DND-41 (cell line): ENCODE measurements at regions not wholly inside any gene's neighbourhood (a gene's known extent, or its start where the extent isn't known, plus 50 kb on each side); places are given as distances from the start of the nearest gene placed in this dataset.
A peak's percentile ranks its signal among the peaks of the same experiment; 100 is the strongest.

Experiments used
- ATAC-seq: fragments of 200-7000 bp; cut with Tn5 transposase; 3 replicates; pipeline ENCODE4 v1.9.1; 2021; ENCODE audit warnings: low read depth; ENCODE audit not compliant: insufficient read depth
- DNase-seq: peaks from one replicate; pipeline ENCODE4 v3.0.0-alpha.2; 2020
- H2AFZ ChIP-seq: 2 replicates; pipeline ENCODE4 v1.6.0; 2012; ENCODE audit warnings: low read depth, low read length
- H3K27ac ChIP-seq: 2 replicates; pipeline ENCODE4 v1.5.1; 2012; ENCODE audit warnings: low read length, inconsistent platforms
- H3K27me3 ChIP-seq: fragments of 200-600 bp; sonication (generic); 2 replicates; pipeline ENCODE4 v1.6.0; 2012; ENCODE audit warnings: low read length, mild to moderate bottlenecking, inconsistent platforms; ENCODE audit not compliant: insufficient read depth, poor library complexity
- H3K36me3 ChIP-seq: 2 replicates; pipeline ENCODE4 v1.5.1; 2012; ENCODE audit warnings: low read length, inconsistent platforms; ENCODE audit not compliant: insufficient read depth
- H3K4me1 ChIP-seq: 2 replicates; pipeline ENCODE4 v1.5.1; 2012; ENCODE audit warnings: mild to moderate bottlenecking, low read length; ENCODE audit not compliant: insufficient read depth
- H3K4me2 ChIP-seq: 2 replicates; pipeline ENCODE4 v1.6.0; 2012; ENCODE audit warnings: mild to moderate bottlenecking, moderate library complexity, low read length, inconsistent platforms; ENCODE audit not compliant: insufficient read depth
- H3K4me3 ChIP-seq, 2 experiments: fragments of 200-600 bp in 1 of 2; shearing (Covaris generic) in 1 of 2; 2 replicates each; pipeline ENCODE4 v1.5.1; 2012 to 2016; ENCODE audit warnings: inconsistent platforms in 2 of 2, low read length in 2 of 2, mild to moderate bottlenecking in 2 of 2, low read depth in 1 of 2, moderate library complexity in 1 of 2
- H3K79me2 ChIP-seq: 2 replicates; pipeline ENCODE4 v1.6.0; 2012; ENCODE audit warnings: low read length, inconsistent platforms; ENCODE audit not compliant: insufficient read depth
- H3K9ac ChIP-seq: 2 replicates; pipeline ENCODE4 v1.6.0; 2012; ENCODE audit warnings: low read depth, mild to moderate bottlenecking, inconsistent platforms, low read length, moderate library complexity
- H3K9me3 ChIP-seq: 2 replicates; pipeline ENCODE4 v1.5.1; 2012; ENCODE audit warnings: low read length, moderate library complexity, mild to moderate bottlenecking, inconsistent platforms; ENCODE audit not compliant: insufficient read depth, severe bottlenecking
- H4K20me1 ChIP-seq: 2 replicates; pipeline ENCODE4 v1.6.0; 2012; ENCODE audit warnings: low read length; ENCODE audit not compliant: insufficient read depth
- CTCF ChIP-seq: IDR thresholded peaks from 2 replicates; pipeline ENCODE4 v1.5.1; 2012; ENCODE audit warnings: borderline replicate concordance, low read length, moderate library complexity, mild to moderate bottlenecking; ENCODE audit not compliant: poor library complexity, severe bottlenecking; ENCODE audit errors: extremely low read depth
- EZH2 ChIP-seq: IDR thresholded peaks from 3 replicates; pipeline ENCODE4 v1.6.1; 2012; ENCODE audit warnings: borderline replicate concordance, low read depth, mild to moderate bottlenecking, moderate library complexity, low read length, inconsistent platforms; ENCODE audit not compliant: severe bottlenecking

GRCh38 chr11:116073854-116074837 lies 569.9 kb upstream of the CADM1 start:
- no peak for ATAC-seq
- no peak for TF ChIP-seq CTCF
- TF ChIP-seq EZH2, result no peak
- no peak overlapping the region for H3K27ac ChIP-seq

DNA sequence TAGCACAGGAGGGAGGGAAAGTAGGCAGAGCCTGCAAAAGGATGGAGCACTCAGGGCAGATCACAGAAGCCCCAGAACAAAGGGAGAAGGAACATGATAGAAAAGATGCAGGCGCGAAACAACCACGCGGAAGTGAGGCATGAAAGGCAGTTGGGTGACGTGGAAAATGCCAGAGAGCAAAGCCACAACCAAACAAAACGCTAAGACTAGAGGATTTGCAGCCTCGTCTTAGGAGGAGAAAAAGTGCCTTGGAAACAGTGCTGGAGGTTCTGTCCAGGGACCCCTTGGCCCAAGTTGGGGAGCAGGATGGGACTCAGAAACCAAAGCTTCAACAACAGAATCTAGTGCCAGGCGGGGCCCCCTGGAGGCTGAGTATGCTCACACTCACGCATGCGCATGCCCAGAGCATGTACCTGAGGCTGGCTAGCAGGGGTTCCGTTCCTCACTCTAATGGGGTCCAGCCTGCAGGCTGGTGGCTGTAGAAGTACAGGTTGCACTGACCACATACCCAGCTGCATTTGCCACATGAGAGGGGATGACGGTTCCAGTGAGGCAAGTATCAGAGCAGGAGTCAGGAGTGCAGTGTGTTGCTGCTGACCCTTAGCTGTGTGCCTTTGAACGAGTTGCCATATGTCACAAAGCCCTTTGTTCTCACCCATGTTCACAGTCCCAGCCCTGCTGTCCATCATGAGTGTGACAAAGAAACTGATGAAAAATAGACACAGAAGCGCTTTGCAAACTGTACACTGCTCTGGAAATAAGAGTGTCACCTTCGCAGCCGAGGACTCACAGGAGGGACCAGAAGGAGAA lies 568.6 kb upstream of the CADM1 start:
- no peaks in the 10 kb centered on the region for H3K4me1 ChIP-seq
- H2AFZ ChIP-seq, result no peak overlapping the region
- TF ChIP-seq EZH2 (no peak), CTCF (peak; percentile 38)
- ATAC-seq, result no peak
- no peaks in the 10 kb centered on the region for H3K36me3 ChIP-seq
- H3K9ac ChIP-seq, result no peak overlapping the region
- peak; percentile 5 for DNase-seq
- peaks cover 3% of the 10 kb centered on the region for H3K27me3 ChIP-seq
- no peaks in the 10 kb centered on the region for H3K9me3 ChIP-seq
- no peak overlapping the region for H3K4me2 ChIP-seq
- no peaks in the 10 kb centered on the region for H4K20me1 ChIP-seq
- H3K27ac ChIP-seq, result no peak overlapping the region
- H3K79me2 ChIP-seq, result no peaks in the 10 kb centered on the region
- no peak overlapping the region for H3K4me3 ChIP-seq

More at GRCh38 chr11:116073854-116074837, 569.9 kb upstream of the CADM1 start:
- no peaks in the 10 kb centered on the region for H3K36me3 ChIP-seq
- no peaks in the 10 kb centered on the region for H4K20me1 ChIP-seq
- no peak overlapping the region for H3K4me2 ChIP-seq
- no peaks in the 10 kb centered on the region for H3K79me2 ChIP-seq
- no peak overlapping the region for H3K4me3 ChIP-seq
- H3K9me3 ChIP-seq, result no peaks in the 10 kb centered on the region
- H3K9ac ChIP-seq, result no peak overlapping the region
- DNase-seq, result no peak
- no peaks in the 10 kb centered on the region for H3K4me1 ChIP-seq
- no peak overlapping the region for H2AFZ ChIP-seq
- H3K27me3 ChIP-seq, result peaks cover 3% of the 10 kb centered on the region

DNA sequence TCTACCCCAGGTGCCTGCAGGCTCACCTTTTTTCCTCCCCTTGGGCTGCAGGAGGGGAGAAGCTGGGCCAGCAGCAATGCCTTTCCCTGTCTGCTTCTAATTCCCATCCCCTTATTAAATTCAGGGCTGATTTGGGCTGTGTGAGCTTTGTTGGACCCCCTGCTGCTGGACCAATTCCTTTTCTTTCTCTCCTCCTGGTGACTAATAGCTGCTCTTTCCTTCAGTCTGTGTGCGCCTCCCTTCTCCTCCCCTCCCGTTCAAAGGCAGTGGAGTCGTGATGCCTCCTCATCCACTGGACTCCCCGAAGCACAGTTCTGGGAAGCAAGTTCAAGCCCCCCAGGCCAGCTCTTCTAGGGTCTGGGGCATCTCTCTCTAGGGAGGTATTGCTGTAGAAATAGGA lies 567.9 kb upstream of the CADM1 start:
- ATAC-seq, result no peak
- TF ChIP-seq EZH2 (no peak), CTCF (no peak)
- DNase-seq, result no peak

More for the DNA sequence above, 567.9 kb upstream of the CADM1 start:
- Histone ChIP-seq H3K79me2 (no peaks in the 10 kb centered on the region), H3K9me3 (no peaks in the 10 kb centered on the region), H3K9ac (no peak overlapping the region), H2AFZ (no peak overlapping the region), H3K4me3 (no peak overlapping the region), H3K4me1 (no peaks in the 10 kb centered on the region), H3K36me3 (no peaks in the 10 kb centered on the region), H3K27ac (no peak overlapping the region), H3K27me3 (peaks cover 3% of the 10 kb centered on the region), H4K20me1 (no peaks in the 10 kb centered on the region), H3K4me2 (no peak overlapping the region)
